ENCODE measurements at regions not wholly inside any gene's neighbourhood (a gene's known extent, or its start where the extent isn't known, plus 50 kb on each side); places are given as distances from the start of the nearest gene placed in this dataset.
A peak's percentile ranks its signal among the peaks of the same experiment; 100 is the strongest.

DNA sequence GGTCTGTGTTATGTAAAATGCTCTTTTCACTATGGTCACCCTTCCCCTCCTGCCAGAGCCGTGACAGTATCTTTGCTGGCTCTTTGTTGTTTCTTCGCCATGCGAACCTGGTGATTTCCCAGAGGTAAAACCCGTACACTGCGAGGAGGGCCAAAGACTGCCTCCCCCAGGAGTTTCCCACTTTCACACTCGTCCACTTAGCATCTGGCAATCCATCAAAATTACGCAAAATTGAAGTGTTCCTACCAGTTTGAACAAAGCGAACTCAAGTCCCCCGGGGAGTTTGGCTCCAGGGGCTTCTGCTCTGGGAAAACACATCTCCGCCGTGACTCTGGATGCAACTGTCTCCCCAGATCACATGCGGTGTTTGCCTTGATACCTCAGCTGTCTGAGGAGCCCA lies 239.9 kb downstream of the FAM43A start:
- intact Hi-C loops (cut with DNase I; ENCODE audit: low total_unique reads) (no loop called here), in situ Hi-C loops (cut with MboI; ENCODE audit: low pct_ligation_motif_present in 1 of 4, low pct_unique_long_range_greater_than_20kb in 1 of 4, low sequenced_read_pairs in 3 of 4) (no loop called here)
- Histone ChIP-seq H3K4me3 (no peak overlapping the region), H3K36me3 (no peaks in the 10 kb centered on the region), H3K9me3 (no peaks in the 10 kb centered on the region), H3K27ac (no peak overlapping the region), H3K27me3 (no peaks in the 10 kb centered on the region), H3K4me1 (peaks cover 0 to 3% (median 0%) of the 10 kb centered on the region in 4 donors)
- WGBS, 2 donors (ENCODE audit: low coverage in 1 of 2): 74% methylated on average over 12 of the region's 12 CpGs; no CpG with 5 or more reads in 1 of the 2 donors
- no peak for DNase-seq
- no peak for TF ChIP-seq POLR2AphosphoS5 (IDR thresholded peaks at IDR 0.05)
- TF ChIP-seq, protein P1, sequence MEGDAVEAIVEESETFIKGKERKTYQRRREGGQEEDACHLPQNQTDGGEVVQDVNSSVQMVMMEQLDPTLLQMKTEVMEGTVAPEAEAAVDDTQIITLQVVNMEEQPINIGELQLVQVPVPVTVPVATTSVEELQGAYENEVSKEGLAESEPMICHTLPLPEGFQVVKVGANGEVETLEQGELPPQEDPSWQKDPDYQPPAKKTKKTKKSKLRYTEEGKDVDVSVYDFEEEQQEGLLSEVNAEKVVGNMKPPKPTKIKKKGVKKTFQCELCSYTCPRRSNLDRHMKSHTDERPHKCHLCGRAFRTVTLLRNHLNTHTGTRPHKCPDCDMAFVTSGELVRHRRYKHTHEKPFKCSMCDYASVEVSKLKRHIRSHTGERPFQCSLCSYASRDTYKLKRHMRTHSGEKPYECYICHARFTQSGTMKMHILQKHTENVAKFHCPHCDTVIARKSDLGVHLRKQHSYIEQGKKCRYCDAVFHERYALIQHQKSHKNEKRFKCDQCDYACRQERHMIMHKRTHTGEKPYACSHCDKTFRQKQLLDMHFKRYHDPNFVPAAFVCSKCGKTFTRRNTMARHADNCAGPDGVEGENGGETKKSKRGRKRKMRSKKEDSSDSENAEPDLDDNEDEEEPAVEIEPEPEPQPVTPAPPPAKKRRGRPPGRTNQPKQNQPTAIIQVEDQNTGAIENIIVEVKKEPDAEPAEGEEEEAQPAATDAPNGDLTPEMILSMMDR (IDR thresholded peaks at IDR 0.05): no peak
- TF ChIP-seq POLR2A (IDR thresholded peaks at IDR 0.05): no peak
- no peak for TF ChIP-seq EP300 (IDR thresholded peaks at IDR 0.05; ENCODE audit: low read depth)

DNA sequence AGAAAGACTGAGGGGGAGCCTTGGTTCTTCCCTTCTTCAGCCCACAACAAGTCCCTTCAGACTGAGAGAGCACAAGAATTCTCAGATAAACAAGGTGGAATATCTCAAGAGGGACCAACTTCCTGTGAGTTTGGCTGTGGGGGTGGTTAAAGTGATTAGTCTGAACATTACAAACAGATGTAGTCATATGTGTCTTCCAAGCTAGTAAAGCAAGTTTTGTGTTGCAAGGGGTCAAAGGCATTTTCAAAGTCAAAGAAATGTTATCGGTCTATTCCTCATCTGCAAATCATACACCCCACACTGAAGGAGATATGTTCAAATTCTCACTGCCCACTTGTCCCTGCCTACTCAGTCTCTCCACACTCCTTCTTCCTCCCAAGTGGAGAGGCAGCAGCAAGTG lies 242.5 kb downstream of the FAM43A start:
- Histone ChIP-seq H3K4me1 (peaks cover 0 to 8% (median 0%) of the 10 kb centered on the region in 4 donors), H3K36me3 (no peaks in the 10 kb centered on the region), H3K27me3 (no peaks in the 10 kb centered on the region), H3K4me3 (no peak overlapping the region), H3K27ac (no peak overlapping the region), H3K9me3 (no peaks in the 10 kb centered on the region)
- TF ChIP-seq EP300 (IDR thresholded peaks at IDR 0.05; ENCODE audit: low read depth): no peak
- TF ChIP-seq, protein P1 (IDR thresholded peaks at IDR 0.05): no peak
- TF ChIP-seq POLR2AphosphoS5 (IDR thresholded peaks at IDR 0.05): no peak
- TF ChIP-seq POLR2A (IDR thresholded peaks at IDR 0.05): no peak
- intact Hi-C loops (cut with DNase I; ENCODE audit: low total_unique reads) (no loop called here), in situ Hi-C loops (cut with MboI; ENCODE audit: low pct_ligation_motif_present in 1 of 4, low pct_unique_long_range_greater_than_20kb in 1 of 4, low sequenced_read_pairs in 3 of 4) (no loop called here)
- DNase-seq: no peak
- 42% methylated on average over 1 of the region's 1 CpG; no CpG with 5 or more reads in 1 of the 2 donors for WGBS, 2 donors (ENCODE audit: low coverage in 1 of 2)

DNA sequence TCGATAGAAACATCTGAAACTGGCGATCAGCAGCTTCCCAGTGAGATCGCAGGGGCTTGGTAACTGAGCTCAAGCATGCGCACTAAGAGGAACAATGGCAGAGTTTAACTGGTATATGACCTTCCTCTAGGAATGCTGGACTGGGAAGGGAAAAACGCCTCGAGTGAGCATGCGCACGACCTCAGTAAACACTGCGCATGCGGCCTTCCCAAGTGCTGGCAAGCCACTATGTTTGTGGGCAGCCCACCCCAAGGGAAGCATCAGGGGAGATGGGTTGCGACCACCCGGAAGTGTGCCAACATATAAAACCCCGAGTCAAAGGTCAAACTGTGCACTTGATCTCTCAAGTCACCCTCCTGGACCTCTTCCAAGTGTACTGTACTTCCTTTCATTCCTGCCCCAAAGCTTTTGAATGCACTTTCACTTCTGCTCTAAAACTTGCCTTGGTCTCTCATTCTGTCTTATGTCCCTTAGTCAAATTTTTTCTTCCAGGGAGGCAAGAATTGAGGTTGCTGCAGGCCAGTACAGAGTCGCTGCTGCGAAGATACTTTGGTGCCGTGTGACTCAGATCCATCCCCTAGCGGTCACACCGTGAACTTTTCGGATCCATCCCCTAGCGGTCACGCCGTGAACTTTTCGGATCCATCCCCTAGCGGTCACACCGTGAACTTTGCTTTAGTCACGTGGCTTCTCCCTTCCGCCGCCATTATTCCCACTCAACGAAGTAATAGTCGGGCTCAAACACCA lies 243.3 kb downstream of the FAM43A start:
- in situ Hi-C loops (cut with MboI; ENCODE audit: low pct_ligation_motif_present in 1 of 4, low pct_unique_long_range_greater_than_20kb in 1 of 4, low sequenced_read_pairs in 3 of 4): no loop called here
- H3K36me3 ChIP-seq: no peaks in the 10 kb centered on the region
- no peaks in the 10 kb centered on the region for H3K27me3 ChIP-seq
- H3K4me3 ChIP-seq: no peak overlapping the region
- H3K27ac ChIP-seq: no peak overlapping the region
- no peak for TF ChIP-seq POLR2AphosphoS5 (IDR thresholded peaks at IDR 0.05)
- TF ChIP-seq, protein P1 (IDR thresholded peaks at IDR 0.05): peak; percentile 26 to 91 (median 42)
- intact Hi-C loops (cut with DNase I; ENCODE audit: low total_unique reads): no loop called here
- DNase-seq: no peak
- no peaks in the 10 kb centered on the region for H3K9me3 ChIP-seq
- H3K4me1 ChIP-seq: peaks cover 0 to 8% (median 0%) of the 10 kb centered on the region in 4 donors
- 81 to 95% methylated on average over 12 to 30 of the region's 30 CpGs for WGBS, 2 donors (ENCODE audit: low coverage in 1 of 2)

DNA sequence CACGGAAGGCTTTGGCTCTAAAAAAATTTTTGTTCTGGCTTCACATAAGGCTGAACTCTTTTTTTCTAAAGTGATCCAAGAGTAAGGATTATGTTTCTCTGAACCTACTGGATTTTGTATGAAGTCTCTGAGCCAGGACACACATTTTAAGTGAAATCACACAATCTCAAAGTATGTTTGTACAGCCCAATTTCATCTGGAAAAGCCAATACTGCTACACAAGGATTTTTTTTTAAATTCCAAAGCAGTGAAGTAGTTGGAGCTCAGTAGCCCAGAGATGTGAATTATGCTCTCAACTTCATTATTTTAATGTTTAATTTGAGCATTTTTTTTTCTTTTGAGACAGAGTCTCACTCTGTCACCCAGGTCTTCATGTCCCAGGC lies 243.9 kb downstream of the FAM43A start:
- Histone ChIP-seq H3K4me1 (peaks cover 0 to 8% (median 0%) of the 10 kb centered on the region in 4 donors), H3K27ac (no peak overlapping the region), H3K9me3 (no peaks in the 10 kb centered on the region), H3K4me3 (no peak overlapping the region), H3K36me3 (no peaks in the 10 kb centered on the region), H3K27me3 (no peaks in the 10 kb centered on the region)
- in situ Hi-C loops (cut with MboI; ENCODE audit: low pct_ligation_motif_present in 1 of 4, low pct_unique_long_range_greater_than_20kb in 1 of 4, low sequenced_read_pairs in 3 of 4): no loop called here
- 88 to 100% methylated on average over 1 of the region's 1 CpG for WGBS, 2 donors (ENCODE audit: low coverage in 1 of 2)
- no peak for DNase-seq
- no peak for TF ChIP-seq EP300 (IDR thresholded peaks at IDR 0.05; ENCODE audit: low read depth)
- TF ChIP-seq POLR2AphosphoS5 (IDR thresholded peaks at IDR 0.05): no peak
- TF ChIP-seq, protein P1 (IDR thresholded peaks at IDR 0.05): no peak
- TF ChIP-seq POLR2A (IDR thresholded peaks at IDR 0.05): no peak
- intact Hi-C loops (cut with DNase I; ENCODE audit: low total_unique reads): no loop called here

Measured in transverse colon (tissue), 4 donors.